GOT3 (cell line): ENCODE measurements at regions not wholly inside any gene's neighbourhood (a gene's known extent, or its start where the extent isn't known, plus 50 kb on each side); places are given as distances from the start of the nearest gene placed in this dataset.

Experiments used
- DNase-seq: peaks from one replicate; lab custom pipeline; 2025; ENCODE audit warnings: mixed read lengths; lab: John Stamatoyannopoulos, UW

DNA sequence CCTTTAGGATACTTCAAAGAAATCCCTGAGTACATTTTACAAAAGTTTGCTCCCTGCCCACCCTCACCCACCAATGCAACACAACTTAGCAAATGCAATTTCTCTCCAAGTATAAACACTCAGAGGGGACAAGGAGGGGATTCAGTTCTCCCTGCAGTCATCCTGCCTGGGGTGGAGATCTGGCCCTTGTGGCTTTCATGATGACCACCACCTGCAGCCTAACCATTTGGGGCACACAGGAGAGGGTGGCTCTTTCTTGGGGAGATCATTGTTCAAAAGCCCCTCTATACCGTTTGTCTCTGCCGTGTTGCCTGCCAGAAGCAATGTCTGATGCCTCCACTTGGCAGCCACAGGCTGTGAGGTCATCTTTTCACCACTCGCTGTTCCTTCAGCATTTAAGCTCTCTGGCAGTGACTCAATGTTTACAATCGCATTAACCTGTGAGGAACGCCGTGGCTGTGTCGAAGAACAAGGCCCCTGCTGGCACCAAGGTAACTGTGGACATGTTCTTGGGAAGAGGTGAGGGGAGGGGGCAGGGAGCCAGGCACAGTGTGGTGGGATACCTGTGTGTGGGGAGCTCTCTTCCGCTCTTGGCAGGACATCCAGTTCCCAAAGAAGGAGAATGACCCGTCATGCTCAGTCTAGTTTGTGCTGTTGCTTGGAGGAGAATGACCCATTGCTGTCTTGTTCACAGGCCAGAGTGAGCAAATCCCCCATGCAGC is 103.9 kb upstream of the DUSP10 start:
- DNase-seq, result no peak

- no peak for DNase-seq
These were observed 100.1 kb upstream of the DUSP10 start for GRCh38 chr1:221841983-221842335.

GRCh38 chr1:221841251-221841982 is 99.5 kb upstream of the DUSP10 start:
- DNase-seq, result no peak

DNA sequence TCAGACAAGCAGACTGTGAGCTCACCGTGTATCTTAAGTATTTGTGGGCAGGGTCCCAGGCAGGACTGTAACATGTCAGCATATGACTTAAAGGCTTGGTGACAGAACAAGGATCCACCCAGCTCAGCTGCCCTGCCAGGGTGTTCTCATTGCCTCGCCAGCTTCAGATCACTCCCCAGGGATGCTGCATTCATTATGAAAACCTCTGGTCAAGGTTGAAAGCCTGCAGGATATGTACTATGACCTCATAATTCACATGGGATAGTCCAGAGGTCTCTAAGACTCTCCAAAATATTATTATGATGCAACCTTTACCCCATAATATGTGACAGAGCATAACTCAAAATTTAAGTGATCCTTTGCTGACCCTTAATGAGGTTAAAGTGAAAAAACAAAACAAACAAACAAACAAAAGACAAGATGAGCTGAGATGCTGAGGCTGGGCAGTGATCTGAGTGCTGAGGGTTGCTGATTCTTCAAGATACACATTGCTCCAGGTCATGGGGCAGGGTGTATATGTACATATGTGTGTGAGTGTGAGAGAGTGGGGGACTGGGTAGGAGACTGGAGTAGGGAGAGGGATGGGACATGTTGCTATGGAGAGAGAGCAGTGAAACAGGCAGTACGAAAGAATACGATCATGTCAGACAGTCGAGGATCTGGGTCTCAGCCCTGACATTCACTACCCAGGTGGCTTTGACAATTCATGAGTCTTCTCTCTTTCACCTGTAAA is 98.8 kb upstream of the DUSP10 start:
- DNase-seq, result no peak

DNA sequence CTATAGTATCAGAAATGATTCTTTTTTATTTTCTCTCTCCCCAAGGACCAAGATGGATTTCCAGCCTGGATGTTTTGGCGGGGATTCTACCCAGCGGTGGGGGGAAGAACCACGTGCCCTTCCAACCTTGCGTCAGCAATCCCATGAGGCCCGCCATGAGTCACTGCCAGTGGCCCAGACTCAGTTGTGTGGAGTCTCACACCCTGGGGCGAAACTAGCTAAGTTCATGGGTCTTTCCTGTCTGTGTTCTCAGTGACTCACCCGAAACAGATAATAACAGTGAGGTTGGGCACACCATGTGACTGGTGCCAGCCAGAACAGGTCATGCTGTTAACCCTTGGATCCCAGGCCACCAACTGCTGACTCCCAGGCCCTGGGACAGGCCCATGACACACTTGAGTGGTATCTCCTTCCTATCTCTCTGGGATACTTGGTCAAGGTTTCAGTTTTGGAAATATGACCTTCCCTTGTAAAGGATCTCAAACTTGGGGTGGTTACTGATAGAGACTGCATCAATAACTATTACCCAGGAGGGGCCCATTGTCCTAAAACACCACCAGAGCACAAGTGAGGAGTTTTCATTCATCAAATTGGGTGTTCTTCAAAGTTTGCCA is 98.0 kb upstream of the DUSP10 start:
- no peak for DNase-seq

DNA sequence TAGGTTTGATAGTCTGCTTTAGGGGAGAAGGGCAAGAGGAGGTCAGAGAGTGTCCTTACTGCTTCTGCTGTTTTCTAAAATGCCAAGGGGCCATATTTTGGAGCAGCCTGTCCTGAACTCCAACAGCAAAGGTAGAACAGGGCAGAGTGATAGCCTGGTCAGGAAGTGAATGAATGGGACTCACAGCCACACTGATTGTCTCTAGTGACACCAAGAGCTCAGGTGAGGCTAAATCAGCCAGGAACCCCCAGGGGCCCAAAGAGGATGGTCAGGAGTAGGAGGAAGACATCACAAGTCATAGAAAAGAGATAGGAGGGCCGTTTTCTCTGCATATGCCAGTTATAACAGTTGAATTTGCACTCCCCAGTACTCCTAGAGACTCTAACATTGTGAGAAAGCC is 97.4 kb upstream of the DUSP10 start:
- no peak for DNase-seq

DNA sequence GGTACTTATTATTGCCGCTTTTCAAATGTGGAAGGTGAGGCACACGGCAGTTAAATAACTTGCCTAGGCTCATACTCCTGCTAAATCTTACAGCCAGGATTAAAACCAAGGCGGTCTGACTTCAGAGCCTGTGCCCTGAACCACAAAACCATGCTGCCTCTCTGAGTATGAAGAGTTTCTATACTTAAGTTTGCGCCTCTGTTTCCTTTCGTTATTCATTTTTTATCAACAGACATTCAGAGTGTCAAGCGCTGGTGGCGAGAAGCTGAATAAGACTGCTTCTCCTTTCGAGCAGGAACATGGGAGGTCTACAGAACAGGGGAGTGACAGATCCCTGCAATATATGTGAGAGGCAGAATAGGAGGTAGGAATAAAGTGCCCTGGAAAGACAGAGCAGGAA is 96.0 kb upstream of the DUSP10 start:
- DNase-seq, result no peak

DNA sequence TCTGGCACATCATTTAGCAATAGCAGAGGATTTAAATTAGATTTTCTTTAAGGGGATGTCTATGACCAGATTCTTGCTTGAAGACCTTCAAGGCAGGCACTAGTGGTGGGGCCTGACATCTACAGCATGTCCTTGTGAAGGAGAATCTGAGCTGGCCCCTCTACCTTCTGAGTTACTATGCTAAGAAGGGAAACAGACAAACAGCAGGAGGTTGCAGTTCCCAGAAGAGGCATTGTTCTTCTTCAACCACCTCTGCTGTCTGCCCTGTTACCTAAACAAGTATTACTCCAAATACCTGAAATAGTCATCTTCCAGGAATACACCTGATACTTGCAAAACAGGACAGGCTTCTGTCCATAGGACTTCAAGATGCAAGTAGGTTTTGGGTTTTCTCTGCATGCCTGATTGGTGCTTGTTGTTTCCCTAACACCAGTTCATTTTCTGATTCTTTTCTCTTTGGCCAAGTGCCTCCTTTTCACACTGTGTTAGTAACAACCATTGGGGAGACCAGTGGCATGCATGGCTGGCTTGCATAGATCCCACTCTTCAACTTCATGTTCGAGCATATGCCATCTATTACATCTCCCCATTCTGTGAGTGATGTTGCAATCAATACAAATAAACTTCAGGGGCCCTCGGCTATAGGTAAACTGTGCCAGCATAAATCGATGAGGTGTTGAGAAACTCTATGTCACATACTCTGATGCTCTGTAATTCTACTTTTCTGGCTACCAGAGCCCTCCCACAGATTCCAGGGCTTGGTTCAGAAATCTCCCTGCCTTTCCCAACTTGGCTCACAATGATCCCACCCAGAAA is 93.0 kb upstream of the DUSP10 start:
- DNase-seq, result no peak

GRCh38 chr1:221832617-221833016 is 90.7 kb upstream of the DUSP10 start:
- DNase-seq, result no peak

DNA sequence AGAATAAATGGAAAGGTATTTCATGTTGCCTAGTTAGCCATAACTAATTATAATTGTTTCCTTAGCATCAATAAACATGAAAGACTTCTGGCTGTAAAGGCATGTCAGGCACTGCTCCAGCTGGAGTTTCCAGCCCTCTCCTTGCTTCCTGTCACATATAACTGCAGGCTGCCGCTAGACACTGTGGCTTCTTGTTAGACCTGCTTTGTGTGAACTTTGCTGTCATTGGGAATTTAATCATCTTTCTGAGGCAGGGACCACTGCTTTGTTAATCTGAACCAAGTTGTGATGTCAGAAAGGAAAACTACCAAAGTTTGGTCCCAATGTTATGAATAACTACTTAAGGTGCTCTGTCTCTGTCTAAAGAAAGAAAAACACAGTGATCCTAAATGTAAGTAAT is 90.3 kb upstream of the DUSP10 start:
- DNase-seq, result no peak

DNA sequence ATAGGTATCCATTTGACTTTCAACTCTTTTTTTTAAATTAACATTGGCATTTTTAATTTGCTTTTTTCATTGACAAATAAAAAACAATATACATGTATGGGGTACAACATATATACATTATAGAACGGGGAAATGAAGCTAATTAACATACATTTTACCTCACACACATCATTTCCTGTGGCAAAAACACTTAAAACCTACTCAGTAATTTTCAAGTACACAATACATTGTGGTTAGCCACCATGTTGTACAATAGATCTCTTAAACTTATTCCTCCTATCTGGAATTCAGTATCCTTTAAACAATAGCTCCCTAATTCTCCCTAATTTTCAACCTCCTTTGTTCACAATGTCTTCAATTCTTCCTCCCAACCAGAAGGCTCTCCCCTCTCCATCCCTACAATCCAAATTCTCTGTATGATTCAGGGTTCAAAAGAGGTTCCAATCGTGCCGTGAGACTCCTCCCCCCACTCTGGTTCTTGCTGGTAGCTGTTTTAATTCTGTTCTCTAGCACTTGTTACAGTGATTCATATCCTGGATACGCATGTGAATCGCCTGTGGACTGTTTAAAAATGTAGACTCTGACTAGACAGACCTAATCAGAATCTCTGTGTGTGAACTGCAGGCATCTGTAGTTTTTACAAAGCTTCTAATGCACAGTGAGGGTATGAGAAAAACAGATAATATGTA is 87.6 kb upstream of the DUSP10 start:
- DNase-seq, result no peak

GRCh38 chr1:221827307-221827642 is 85.4 kb upstream of the DUSP10 start:
- no peak for DNase-seq

- no peak for DNase-seq
These were observed 83.0 kb upstream of the DUSP10 start for GRCh38 chr1:221824909-221825308.

DNA sequence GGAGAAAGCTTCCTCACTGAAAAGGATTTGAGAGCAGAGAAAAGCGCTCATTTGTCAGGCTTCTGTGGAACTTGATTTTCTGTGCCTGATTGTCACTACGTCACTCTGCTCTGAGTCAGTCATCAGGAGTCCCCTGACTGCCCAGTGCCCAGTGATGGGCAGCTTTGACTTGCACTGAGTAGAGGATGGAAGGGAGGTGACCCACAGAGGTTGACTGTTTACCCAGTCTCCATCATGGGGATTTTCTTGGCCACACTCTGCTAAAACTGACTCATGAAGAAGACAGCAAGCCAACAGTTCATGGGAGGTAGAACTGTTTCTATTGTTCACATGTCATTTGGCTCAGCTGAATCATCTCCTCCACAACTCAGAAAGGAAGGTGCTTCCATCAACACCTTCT is 82.1 kb upstream of the DUSP10 start:
- DNase-seq, result no peak

DNA sequence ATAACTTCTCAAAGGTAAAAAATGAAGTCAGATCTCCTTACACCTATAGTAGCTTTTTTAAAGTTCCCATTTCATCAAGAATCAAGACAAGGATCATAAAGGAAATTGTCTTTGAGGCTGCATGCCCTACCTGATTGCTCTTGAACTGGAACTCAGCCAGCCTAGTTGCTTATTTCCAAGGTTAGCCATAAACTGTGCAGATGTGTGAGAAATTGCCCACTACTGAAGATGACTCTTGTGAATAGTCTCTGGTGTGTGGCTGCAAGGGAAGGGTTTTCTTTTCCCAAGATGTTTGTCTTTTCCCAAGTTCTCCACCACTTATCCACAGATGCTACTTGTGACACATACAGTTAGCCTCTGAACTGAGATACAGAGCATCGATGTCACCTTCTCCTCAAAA is 81.7 kb upstream of the DUSP10 start:
- no peak for DNase-seq

DNA sequence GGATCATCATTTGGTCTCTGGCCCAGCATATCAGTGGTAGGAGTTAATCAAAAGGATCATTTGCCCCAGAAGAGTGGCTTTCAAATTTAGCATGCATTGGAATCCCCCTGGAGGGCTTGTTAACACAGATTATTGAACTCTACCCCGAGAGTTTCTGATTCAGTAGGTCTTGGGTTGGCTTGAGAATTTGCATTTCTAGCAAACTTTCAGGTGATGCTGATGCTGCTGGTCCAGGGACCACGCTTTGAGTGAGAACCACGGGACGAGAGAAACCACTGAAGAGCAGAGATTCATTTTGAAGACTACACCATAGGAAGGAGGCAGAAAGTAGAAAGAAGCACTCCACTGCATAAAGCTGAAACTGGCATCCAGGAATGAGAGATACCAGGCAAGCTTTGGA is 81.3 kb upstream of the DUSP10 start:
- no peak for DNase-seq

DNA sequence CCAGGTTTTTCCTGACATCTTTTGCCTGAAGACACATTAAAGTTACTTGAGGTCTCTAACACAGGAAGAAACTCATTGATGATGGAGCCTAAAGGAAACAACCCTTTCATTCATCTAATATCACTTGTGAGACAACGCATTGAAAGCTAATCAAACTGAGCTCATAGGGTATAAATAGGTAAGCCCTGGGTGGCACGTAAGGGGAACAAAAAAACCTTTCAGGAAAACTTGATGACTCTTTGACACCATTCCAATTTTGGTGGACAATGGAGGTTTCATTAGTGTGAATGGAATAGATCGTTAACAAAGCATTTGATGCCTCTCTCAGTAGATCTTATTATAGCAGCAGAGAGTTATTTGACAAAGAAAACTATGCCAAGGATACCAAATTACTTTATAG is 80.7 kb upstream of the DUSP10 start:
- DNase-seq, result no peak

DNA sequence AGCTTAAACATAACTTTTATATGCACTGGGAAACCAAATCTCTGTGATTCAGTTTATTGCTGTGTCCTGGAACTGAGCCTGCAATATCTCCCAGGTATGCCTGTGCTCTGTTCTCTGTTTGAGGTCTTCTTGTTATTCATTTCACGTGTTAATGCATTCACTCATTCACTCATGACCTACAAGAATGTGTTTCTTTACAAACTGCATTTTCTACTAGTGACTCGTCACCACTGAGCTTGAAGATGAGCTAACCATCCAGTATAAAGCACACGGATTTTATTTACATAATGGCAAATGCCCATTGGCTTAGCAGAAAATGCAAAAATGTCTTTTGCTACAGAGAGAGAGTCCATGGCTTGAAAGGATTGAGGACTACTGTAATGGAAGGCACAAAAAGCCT is 75.0 kb upstream of the DUSP10 start:
- DNase-seq, result no peak

- DNase-seq, result no peak
These were observed 73.8 kb upstream of the DUSP10 start for GRCh38 chr1:221815660-221816059.

- DNase-seq, result no peak
These were observed 72.0 kb upstream of the DUSP10 start for GRCh38 chr1:221813887-221814286.

DNA sequence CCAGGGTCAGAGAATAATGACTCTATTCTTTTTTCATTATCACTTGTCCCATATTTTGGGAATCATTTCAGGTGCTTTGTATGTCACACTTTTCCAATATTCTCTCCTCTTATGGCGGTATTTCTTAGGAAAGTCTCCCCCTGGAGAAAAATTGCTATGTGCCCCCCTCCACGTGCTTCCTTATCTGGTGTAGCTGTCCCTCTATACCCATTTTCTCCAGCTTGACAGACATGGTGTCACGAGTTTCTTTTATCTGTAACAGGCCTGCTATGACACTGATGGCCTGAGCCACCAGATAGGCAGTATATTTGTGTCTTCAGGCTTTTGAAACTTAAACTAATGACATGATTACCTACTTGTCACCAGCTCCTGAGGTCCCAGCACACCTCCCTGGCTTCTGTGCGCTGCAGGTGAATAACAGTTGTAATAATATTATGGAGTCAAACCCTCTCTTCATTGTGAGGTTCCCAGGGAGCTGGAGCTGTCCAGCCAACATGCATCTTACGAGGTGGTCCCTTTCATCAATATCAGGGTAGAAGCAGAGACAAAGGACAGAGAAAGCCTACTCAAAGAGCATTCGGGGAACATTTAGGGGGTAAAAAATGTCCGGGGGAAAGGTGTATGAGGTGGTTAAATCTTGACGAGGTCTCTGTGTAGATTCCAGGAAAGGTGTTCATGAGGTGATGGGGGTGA is 71.2 kb upstream of the DUSP10 start:
- DNase-seq, result no peak
